ENCODE measurements at regions not wholly inside any gene's neighbourhood (a gene's known extent, or its start where the extent isn't known, plus 50 kb on each side); places are given as distances from the start of the nearest gene placed in this dataset.

DNA sequence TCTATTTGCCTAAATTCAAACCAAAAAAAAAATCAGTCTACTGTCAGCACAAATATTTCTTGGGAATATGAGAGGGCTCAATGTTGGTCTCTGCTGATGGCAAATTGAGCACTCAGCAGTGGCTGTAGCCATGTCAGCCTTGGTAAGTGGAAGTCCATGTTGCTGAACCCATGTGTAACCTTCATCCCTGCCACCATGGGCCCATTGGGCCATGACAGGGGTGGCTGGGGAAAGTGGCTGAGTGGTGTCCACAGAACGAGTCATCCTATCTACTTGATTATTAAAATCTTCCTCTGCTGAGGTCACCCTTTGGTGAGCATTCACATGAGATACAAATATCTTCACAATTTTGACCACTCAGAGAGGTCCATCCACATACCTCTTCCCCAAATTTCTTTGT, 56.8 kb upstream of the FAM9B start:
- TF ChIP-seq EZH2phosphoT487 (IDR thresholded peaks at IDR 0.05) (no peak), EZH2 (IDR thresholded peaks at IDR 0.05) (no peak)
- TF ChIP-seq, protein P1, sequence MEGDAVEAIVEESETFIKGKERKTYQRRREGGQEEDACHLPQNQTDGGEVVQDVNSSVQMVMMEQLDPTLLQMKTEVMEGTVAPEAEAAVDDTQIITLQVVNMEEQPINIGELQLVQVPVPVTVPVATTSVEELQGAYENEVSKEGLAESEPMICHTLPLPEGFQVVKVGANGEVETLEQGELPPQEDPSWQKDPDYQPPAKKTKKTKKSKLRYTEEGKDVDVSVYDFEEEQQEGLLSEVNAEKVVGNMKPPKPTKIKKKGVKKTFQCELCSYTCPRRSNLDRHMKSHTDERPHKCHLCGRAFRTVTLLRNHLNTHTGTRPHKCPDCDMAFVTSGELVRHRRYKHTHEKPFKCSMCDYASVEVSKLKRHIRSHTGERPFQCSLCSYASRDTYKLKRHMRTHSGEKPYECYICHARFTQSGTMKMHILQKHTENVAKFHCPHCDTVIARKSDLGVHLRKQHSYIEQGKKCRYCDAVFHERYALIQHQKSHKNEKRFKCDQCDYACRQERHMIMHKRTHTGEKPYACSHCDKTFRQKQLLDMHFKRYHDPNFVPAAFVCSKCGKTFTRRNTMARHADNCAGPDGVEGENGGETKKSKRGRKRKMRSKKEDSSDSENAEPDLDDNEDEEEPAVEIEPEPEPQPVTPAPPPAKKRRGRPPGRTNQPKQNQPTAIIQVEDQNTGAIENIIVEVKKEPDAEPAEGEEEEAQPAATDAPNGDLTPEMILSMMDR (IDR thresholded peaks at IDR 0.05): no peak

Measured in neural progenitor cell (in vitro differentiated cells).